Upper lobe of left lung (tissue), 4 donors: ENCODE measurements at regions not wholly inside any gene's neighbourhood (a gene's known extent, or its start where the extent isn't known, plus 50 kb on each side); places are given as distances from the start of the nearest gene placed in this dataset.

Experiments used
- CTCF ChIP-seq, 6 experiments: fragments of 450-650 bp in 4 of 6; fragments of 200-600 bp in 2 of 6; sonication (generic) in 2 of 6; IDR thresholded peaks; one replicate each; pipeline ENCODE4 v1.5.1; 2016 to 2019; ENCODE audit warnings: antibody characterized with exemption in 6 of 6
- POLR2A ChIP-seq, 4 donors: fragments of 450-650 bp; IDR thresholded peaks; one replicate each; pipeline ENCODE4 v1.5.1; 2016 to 2017; ENCODE audit warnings: antibody characterized with exemption in 4 of 4, mild to moderate bottlenecking in 2 of 4

- TF ChIP-seq CTCF (IDR thresholded peaks at IDR 0.05) (no peak), POLR2A (IDR thresholded peaks at IDR 0.05) (no peak)
These were observed 190.5 kb downstream of the TMEM132E start for GRCh38 chr17:34769899-34770298.
